GM19025 (cell line): ENCODE measurements at regions not wholly inside any gene's neighbourhood (a gene's known extent, or its start where the extent isn't known, plus 50 kb on each side); places are given as distances from the start of the nearest gene placed in this dataset.
"Not testable (repeated sequence)": the region's sequence is repeated elsewhere in the genome, so short reads cannot be mapped to it uniquely, and the experiment has no call there.

Source experiments
- ATAC-seq: cut with Tn5 transposase; IDR thresholded peaks from one replicate; pipeline ENCODE4 v1.9.1; 2021; ENCODE audit warnings: mild to moderate bottlenecking, low read depth, moderate library complexity; ENCODE audit not compliant: unreplicated experiment

GRCh38 chrX:149420566-149420965, 84.5 kb downstream of the IDS start:
- not testable (repeated sequence) for ATAC-seq

- no peak for ATAC-seq
Observed at GRCh38 chrX:149398027-149398426, 107.1 kb downstream of the IDS start.

DNA sequence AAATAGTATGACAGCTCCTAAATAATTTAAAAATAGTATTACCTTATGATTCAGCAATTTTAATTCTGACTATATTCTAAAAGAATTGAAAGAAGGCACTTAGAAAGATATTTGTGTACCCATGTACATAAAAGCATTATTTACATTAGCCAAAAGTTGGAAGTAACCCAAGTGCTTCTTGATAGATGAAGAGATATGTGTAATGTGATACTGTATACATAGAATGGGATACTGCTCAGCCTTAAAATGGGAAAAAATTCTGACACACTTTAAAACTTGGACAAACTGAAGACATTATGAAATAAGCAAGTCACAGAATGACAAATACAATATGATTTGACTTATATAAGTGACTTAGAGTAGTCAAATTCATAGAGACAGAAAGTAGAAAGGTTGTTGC, 112.2 kb downstream of the IDS start:
- ATAC-seq, result no peak

DNA sequence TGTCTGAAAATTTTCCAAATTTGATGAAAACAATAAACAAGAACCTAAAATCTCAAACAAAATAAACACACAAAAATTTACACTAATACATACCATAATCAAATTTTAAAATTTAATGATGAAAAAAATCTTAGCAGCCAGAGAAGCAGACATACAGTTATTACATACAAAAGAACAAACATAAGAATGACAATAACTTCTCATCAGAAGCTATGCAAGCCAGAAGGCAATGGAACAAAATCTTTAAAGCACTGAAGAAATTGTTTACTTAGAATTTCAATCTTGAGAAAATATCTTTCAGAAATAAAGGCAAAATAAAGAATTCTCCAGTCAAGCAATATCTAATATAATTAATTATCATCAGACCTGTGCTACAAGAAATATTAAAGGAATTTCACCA, 121.3 kb downstream of the IDS start:
- ATAC-seq, result no peak

DNA sequence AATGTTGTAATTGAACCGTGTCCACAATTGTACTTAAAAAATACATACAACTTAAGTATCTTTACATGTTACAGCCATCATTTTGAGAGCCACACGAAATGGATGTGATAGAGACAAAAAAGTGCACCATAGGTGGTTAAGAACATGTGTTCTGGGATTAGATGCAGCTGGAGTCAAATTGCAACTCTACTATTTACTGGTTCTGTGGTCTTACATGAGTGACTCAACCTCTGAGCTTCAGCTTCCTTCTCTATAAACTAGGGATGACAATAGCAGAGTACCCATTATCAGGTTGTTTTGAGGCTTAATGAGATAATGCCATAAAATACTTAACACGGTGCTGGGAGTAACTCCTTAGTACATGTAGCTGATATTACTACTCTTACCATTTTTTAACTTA, 130.4 kb downstream of the IDS start:
- ATAC-seq, result no peak

DNA sequence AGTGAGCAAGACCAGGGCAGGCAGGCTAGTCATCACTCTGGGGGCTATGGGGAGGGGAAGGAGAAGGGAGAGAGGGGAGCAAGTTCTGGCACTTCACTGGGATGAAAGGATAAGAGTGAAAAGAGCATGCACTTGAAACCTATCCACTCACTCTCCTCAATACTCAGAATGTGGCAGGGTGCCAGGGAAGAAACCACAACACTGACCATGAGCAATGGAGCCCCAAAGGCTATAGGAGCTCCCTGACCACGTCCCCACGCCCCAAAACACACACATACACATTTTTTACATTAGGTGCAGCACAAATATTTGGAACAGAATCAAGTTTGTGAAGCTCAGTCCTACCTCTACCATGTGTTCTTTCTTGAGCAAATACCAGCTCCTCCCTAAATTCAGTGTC, 132.2 kb downstream of the IDS start:
- ATAC-seq, result no peak

GRCh38 chrX:149371986-149372385, 133.1 kb downstream of the IDS start:
- no peak for ATAC-seq

DNA sequence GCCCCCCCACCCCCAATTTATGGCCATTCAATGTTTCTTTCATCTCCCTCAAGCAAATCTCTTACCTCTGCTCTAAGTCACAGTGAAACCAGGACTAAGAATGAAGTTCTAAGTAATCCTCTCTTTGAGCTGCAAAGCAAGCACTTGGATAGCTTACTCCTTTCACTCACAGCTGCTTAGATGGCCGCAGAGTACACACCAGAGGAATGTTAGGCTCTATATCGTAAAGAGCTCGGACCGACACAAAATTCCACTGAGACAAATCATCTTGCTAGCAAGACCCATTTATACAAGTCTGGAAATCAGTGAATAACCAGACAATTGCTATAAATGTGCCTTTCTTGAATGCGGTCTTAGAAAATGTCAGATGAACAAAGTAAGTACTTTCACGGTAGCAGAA, 135.0 kb downstream of the IDS start:
- no peak for ATAC-seq

- ATAC-seq, result no peak
Observed at GRCh38 chrX:149365552-149365951, 139.6 kb downstream of the IDS start.

GRCh38 chrX:149365061-149365460, 140.0 kb downstream of the IDS start:
- no peak for ATAC-seq

- no peak for ATAC-seq
Observed at GRCh38 chrX:149363965-149364364, 141.1 kb downstream of the IDS start.

DNA sequence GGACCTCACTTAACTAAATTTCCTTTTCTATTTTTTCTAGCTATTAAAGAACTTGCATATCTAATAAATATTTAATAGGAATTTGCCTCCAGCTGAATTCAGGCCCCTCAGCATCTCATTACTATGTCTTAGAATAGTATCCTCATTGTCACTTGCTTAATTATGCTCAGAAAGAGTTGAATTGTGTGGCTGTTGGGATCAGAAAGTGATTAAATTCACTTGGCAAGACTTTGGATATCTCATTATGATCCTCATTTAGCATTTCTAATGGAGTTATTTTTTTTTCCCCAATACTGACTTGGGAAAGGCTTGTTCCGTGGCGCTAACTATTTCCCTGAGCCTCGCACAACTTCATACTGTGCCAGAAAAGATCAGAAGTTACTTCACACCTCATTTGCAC, 158.8 kb downstream of the IDS start:
- ATAC-seq, result no peak

DNA sequence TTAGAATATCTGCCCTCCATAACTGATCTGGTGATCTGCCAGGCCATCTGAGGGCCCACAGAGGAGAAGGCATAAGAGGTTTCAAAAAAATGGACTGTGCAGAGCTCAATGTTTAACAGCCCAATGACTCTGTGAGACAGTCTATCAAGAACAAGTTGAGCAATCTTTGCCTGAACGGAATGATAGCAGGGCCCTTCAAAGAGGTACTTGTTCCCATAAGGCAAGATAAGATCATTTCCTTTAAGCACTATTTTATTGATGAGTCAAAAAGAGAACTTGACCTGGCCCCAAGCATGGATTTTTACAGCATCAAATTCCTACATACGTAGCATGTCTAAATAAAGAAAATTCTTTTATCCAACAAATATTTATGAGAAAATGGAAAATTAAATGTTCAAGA, 182.8 kb downstream of the IDS start:
- no peak for ATAC-seq

DNA sequence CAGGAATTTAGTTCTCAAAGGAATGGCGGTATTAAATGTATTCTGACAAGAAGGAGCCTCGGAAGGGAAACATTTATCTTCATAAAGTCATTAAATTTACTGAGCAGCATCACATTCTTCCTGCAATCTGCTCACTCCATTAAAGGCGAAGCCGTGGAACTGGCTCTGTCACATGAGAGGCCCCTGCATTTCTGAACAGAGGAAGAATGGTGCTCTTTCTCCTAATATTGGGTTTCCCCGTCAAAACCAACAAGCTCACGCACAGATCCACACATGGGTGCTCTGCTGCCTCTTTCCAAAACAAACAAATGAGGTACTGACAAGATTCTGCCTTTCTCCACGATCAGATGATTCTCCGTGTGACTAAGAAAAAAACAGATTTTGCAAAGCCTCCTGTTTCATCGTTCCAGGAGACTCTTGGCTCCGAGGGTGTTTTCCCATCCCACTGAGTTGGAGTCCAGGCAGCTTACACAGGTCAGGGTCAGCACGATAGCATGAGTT, 191.2 kb downstream of the IDS start:
- ATAC-seq, result no peak

DNA sequence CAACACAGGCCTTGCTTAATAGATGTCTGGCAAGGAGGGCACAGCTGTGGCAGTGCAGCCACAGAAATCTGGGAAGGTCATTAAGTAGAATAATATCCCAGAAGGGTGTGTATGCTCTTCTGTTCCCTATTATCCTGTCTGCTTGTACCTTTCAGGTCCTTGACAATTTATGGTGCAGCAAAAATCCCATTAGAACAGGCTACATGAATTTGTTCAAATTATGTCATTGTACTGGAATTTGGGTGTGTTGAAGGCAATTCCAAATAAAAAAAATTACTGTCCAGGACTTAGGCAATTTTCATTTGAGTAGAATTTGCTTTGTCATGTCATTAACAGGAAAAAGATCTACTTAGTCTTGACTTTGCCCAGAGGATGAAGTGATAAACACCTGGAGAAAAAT, 192.1 kb downstream of the IDS start:
- no peak for ATAC-seq

DNA sequence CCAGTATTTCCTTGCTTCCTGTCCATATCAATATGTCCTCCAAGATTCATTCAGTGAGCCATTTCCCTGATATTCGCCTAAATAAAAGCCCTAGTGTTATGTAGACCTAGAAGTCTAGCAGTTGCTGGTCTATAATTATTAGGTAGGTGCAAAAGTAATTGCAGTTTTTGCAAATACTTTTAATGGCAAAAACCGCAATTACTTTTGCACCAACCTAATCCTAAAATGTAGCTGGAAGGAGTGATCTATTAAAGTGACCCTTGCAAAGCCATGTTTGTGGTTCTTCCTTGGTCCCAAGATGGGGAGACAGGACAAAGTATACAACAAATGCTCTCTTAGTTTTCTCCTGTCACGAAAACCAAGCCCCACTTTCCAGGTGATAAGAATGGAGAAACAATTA, 193.0 kb downstream of the IDS start:
- ATAC-seq, result no peak

DNA sequence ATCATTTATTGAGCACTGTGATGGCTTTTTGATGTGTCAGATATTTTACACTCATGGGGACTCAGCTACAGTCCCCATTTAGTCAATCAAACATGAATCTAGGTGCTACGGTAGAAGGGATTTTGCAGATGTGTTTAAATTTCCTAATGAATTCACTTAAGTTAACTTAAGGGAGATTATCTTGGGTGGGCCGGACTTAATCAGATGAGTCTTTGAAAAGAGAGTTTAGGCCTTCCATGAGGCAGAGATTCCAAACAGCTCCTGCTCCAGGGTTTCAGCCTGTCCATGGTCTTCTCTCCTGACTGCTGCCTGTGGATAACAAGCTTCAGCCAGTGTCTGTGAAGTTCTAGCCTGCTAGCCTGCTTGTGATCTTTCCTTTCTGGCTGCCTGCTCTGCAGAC, 202.4 kb downstream of the IDS start:
- no peak for ATAC-seq

GRCh38 chrX:149298111-149298510, 207.0 kb downstream of the IDS start:
- no peak for ATAC-seq

GRCh38 chrX:149296092-149296491, 209.0 kb downstream of the IDS start:
- no peak for ATAC-seq

- no peak for ATAC-seq
Observed at GRCh38 chrX:149286940-149287349, 218.2 kb downstream of the IDS start.

- ATAC-seq, result no peak
Observed at GRCh38 chrX:149284616-149285015, 220.5 kb downstream of the IDS start.

- no peak for ATAC-seq
Observed at GRCh38 chrX:149283853-149284252, 221.3 kb downstream of the IDS start.

- ATAC-seq, result no peak
Observed at GRCh38 chrX:149282909-149283308, 222.2 kb downstream of the IDS start.
